ENCODE measurements at regions not wholly inside any gene's neighbourhood (a gene's known extent, or its start where the extent isn't known, plus 50 kb on each side); places are given as distances from the start of the nearest gene placed in this dataset.

- 87% methylated on average over 3 of the region's 9 CpGs for WGBS (ENCODE audit: insufficient coverage)
- peaks cover 0 to 4% (median 2%) of the 10 kb centered on the region in 3 donors for H3K27me3 Mint-ChIP-seq (ENCODE audit: low read depth in 3 of 3)
- H4K20me1 ChIP-seq (ENCODE audit: insufficient read depth, low read length) = no peaks in the 10 kb centered on the region
- H3K79me2 ChIP-seq (ENCODE audit: insufficient read depth, low read length) = no peaks in the 10 kb centered on the region
- no peak overlapping the region for H3K4me3 ChIP-seq (replicated peaks in 1 of 3; ENCODE audit: low read depth in 2 of 3, low read length in 3 of 3)
- no peaks in the 10 kb centered on the region for H3K4me1 ChIP-seq (ENCODE audit: control insufficient read depth in 1 of 2, insufficient read depth in 2 of 2, low read length in 2 of 2)
- H3K4me3 Mint-ChIP-seq = no peak overlapping the region
- no peak overlapping the region for H3K9ac ChIP-seq (ENCODE audit: insufficient read depth, low read length, poor library complexity, severe bottlenecking)
- no peak overlapping the region for H3K27ac ChIP-seq (ENCODE audit: low read depth in 1 of 2, low read length in 2 of 2)
- DNase-seq = no peak
- H3K9me3 Mint-ChIP-seq = peaks cover 0 to 5% (median 0%) of the 10 kb centered on the region in 7 donors
- H3K4me1 Mint-ChIP-seq = no peaks in the 10 kb centered on the region
- intact Hi-C loops (cut with micrococcal nuclease) = no loop called here
- no peak overlapping the region for H3K4me2 ChIP-seq (replicated peaks; ENCODE audit: extremely low read depth, low read length, poor library complexity, severe bottlenecking)
- H3K36me3 Mint-ChIP-seq = peaks cover 7 to 9% of the 10 kb centered on the region in 2 donors
- no peak for TF ChIP-seq CTCF (IDR thresholded peaks at IDR 0.05)
- H3K9me3 ChIP-seq (replicated peaks in 1 of 2; ENCODE audit: control insufficient read depth in 1 of 2, insufficient read depth in 1 of 2, low read length in 2 of 2) = no peaks in the 10 kb centered on the region
- H3K27me3 ChIP-seq (ENCODE audit: control insufficient read depth in 2 of 2, insufficient read depth in 2 of 2, low read length in 2 of 2) = no peaks in the 10 kb centered on the region
- H3K27ac Mint-ChIP-seq = peak overlapping the region in 1 of 7 donors; percentile 43
- H2AFZ ChIP-seq (ENCODE audit: insufficient read depth, low read depth, low read length, poor library complexity, severe bottlenecking) = no peak overlapping the region
- no peaks in the 10 kb centered on the region for H3K36me3 ChIP-seq (replicated peaks in 1 of 2; ENCODE audit: control insufficient read depth in 1 of 2, insufficient read depth in 2 of 2, low read length in 2 of 2)
These were observed 83.8 kb downstream of the RNASET2 start for GRCh38 chr6:166872531-166873009.

- H3K4me3 Mint-ChIP-seq = no peak overlapping the region
- Histone ChIP-seq H3K27me3 (ENCODE audit: control insufficient read depth in 2 of 2, insufficient read depth in 2 of 2, low read length in 2 of 2) (no peaks in the 10 kb centered on the region), H3K9me3 (replicated peaks in 1 of 2; ENCODE audit: control insufficient read depth in 1 of 2, insufficient read depth in 1 of 2, low read length in 2 of 2) (no peaks in the 10 kb centered on the region), H3K27ac (ENCODE audit: low read depth in 1 of 2, low read length in 2 of 2) (no peak overlapping the region), H3K4me2 (replicated peaks; ENCODE audit: extremely low read depth, low read length, poor library complexity, severe bottlenecking) (no peak overlapping the region), H3K79me2 (ENCODE audit: insufficient read depth, low read length) (no peaks in the 10 kb centered on the region), H3K4me3 (replicated peaks in 1 of 3; ENCODE audit: low read depth in 2 of 3, low read length in 3 of 3) (no peak overlapping the region), H3K9ac (ENCODE audit: insufficient read depth, low read length, poor library complexity, severe bottlenecking) (no peak overlapping the region), H2AFZ (ENCODE audit: insufficient read depth, low read depth, low read length, poor library complexity, severe bottlenecking) (no peak overlapping the region), H4K20me1 (ENCODE audit: insufficient read depth, low read length) (no peaks in the 10 kb centered on the region), H3K4me1 (ENCODE audit: control insufficient read depth in 1 of 2, insufficient read depth in 2 of 2, low read length in 2 of 2) (no peaks in the 10 kb centered on the region), H3K36me3 (replicated peaks in 1 of 2; ENCODE audit: control insufficient read depth in 1 of 2, insufficient read depth in 2 of 2, low read length in 2 of 2) (no peaks in the 10 kb centered on the region)
- WGBS (ENCODE audit: insufficient coverage) = 95% methylated on average over 14 of the region's 20 CpGs
- DNase-seq = no peak
- TF ChIP-seq CTCF (IDR thresholded peaks at IDR 0.05) = no peak
- H3K4me1 Mint-ChIP-seq = no peaks in the 10 kb centered on the region
- intact Hi-C loops (cut with micrococcal nuclease) = no loop called here
- H3K9me3 Mint-ChIP-seq = peaks cover 0 to 5% (median 0%) of the 10 kb centered on the region in 7 donors
- H3K27ac Mint-ChIP-seq = no peak overlapping the region
- peaks cover 0 to 7% (median 4%) of the 10 kb centered on the region in 3 donors for H3K27me3 Mint-ChIP-seq (ENCODE audit: low read depth in 3 of 3)
- peaks cover under 1 to 9% of the 10 kb centered on the region in 2 donors for H3K36me3 Mint-ChIP-seq
These were observed 85.6 kb downstream of the RNASET2 start for GRCh38 chr6:166870602-166871208.
